ENCODE measurements at regions not wholly inside any gene's neighbourhood (a gene's known extent, or its start where the extent isn't known, plus 50 kb on each side); places are given as distances from the start of the nearest gene placed in this dataset.

DNA sequence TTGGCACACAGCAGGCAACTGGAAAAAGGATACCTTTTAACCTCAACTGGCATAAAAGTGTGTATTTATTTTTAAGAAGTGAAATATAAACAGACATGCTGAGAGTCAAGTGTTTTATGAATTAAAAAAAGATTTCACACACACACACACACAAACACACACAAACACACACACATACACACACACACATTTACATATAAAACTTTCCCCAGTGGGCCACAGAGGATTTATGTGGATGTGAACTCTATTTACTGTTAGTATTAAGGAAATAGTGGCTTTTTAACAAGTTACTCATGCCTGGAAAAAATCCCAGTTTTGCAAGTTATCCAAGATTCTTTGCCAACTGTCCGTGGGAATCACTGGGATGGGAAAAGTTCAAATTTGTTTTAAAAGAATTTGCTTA lies 725.9 kb upstream of the NR2F2 start:
- TF ChIP-seq, protein P1, sequence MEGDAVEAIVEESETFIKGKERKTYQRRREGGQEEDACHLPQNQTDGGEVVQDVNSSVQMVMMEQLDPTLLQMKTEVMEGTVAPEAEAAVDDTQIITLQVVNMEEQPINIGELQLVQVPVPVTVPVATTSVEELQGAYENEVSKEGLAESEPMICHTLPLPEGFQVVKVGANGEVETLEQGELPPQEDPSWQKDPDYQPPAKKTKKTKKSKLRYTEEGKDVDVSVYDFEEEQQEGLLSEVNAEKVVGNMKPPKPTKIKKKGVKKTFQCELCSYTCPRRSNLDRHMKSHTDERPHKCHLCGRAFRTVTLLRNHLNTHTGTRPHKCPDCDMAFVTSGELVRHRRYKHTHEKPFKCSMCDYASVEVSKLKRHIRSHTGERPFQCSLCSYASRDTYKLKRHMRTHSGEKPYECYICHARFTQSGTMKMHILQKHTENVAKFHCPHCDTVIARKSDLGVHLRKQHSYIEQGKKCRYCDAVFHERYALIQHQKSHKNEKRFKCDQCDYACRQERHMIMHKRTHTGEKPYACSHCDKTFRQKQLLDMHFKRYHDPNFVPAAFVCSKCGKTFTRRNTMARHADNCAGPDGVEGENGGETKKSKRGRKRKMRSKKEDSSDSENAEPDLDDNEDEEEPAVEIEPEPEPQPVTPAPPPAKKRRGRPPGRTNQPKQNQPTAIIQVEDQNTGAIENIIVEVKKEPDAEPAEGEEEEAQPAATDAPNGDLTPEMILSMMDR (IDR thresholded peaks at IDR 0.05), result no peak
- no peak for TF ChIP-seq POLR2A (IDR thresholded peaks at IDR 0.05)
- no peak for TF ChIP-seq POLR2AphosphoS5 (IDR thresholded peaks at IDR 0.05)
